ENCODE measurements at regions not wholly inside any gene's neighbourhood (a gene's known extent, or its start where the extent isn't known, plus 50 kb on each side); places are given as distances from the start of the nearest gene placed in this dataset.

GRCh38 chr2:57515366-57515765 lies 531.2 kb upstream of the VRK2 start:
- Mint-ChIP-seq H3K27ac (no peak overlapping the region), H3K36me3 (no peaks in the 10 kb centered on the region), H3K4me1 (no peaks in the 10 kb centered on the region), H3K4me3 (no peak overlapping the region), H3K9me3 (peaks cover 2 to 5% (median 4%) of the 10 kb centered on the region in 6 donors), H3K27me3 (ENCODE audit: low read depth in 3 of 3) (peaks cover 0 to 2% (median 0%) of the 10 kb centered on the region in 3 donors)
- no peak for DNase-seq

- Mint-ChIP-seq H3K4me1 (no peaks in the 10 kb centered on the region), H3K36me3 (no peaks in the 10 kb centered on the region), H3K27me3 (ENCODE audit: low read depth in 3 of 3) (no peaks in the 10 kb centered on the region), H3K4me3 (no peak overlapping the region), H3K27ac (no peak overlapping the region), H3K9me3 (peaks cover 2 to 14% (median 4%) of the 10 kb centered on the region in 6 donors)
- DNase-seq, result peak; percentile 0 to 2 (median 1)
These were observed 529.8 kb upstream of the VRK2 start for GRCh38 chr2:57516698-57517340.

- no peak overlapping the region for H3K4me3 Mint-ChIP-seq
- H3K36me3 Mint-ChIP-seq, result no peaks in the 10 kb centered on the region
These were observed 523.3 kb upstream of the VRK2 start for GRCh38 chr2:57523304-57523703.

GRCh38 chr2:57527685-57528084 lies 518.9 kb upstream of the VRK2 start:
- Mint-ChIP-seq H3K27ac (no peak overlapping the region), H3K4me1 (no peaks in the 10 kb centered on the region), H3K9me3 (peaks cover 18 to 63% (median 36%) of the 10 kb centered on the region in 6 donors), H3K36me3 (peaks cover 0 to 8% (median 0%) of the 10 kb centered on the region in 3 donors), H3K27me3 (ENCODE audit: low read depth in 3 of 3) (no peaks in the 10 kb centered on the region), H3K4me3 (no peak overlapping the region)
- DNase-seq, result no peak

More at GRCh38 chr2:57523304-57523703, 523.3 kb upstream of the VRK2 start:
- no peak for DNase-seq
- Mint-ChIP-seq H3K27ac (no peak overlapping the region), H3K9me3 (peaks cover 13 to 47% (median 30%) of the 10 kb centered on the region in 6 donors), H3K4me1 (no peaks in the 10 kb centered on the region), H3K27me3 (ENCODE audit: low read depth in 3 of 3) (no peaks in the 10 kb centered on the region)

GRCh38 chr2:57528499-57528898 lies 518.1 kb upstream of the VRK2 start:
- Mint-ChIP-seq H3K36me3 (peaks cover 0 to 8% (median 0%) of the 10 kb centered on the region in 3 donors), H3K4me1 (no peaks in the 10 kb centered on the region), H3K4me3 (no peak overlapping the region), H3K9me3 (peaks cover 18 to 59% (median 34%) of the 10 kb centered on the region in 6 donors), H3K27me3 (ENCODE audit: low read depth in 3 of 3) (no peaks in the 10 kb centered on the region), H3K27ac (no peak overlapping the region)
- no peak for DNase-seq

GRCh38 chr2:57534358-57534757 lies 512.2 kb upstream of the VRK2 start:
- DNase-seq, result no peak

GRCh38 chr2:57536535-57537231 lies 509.9 kb upstream of the VRK2 start:
- Mint-ChIP-seq H3K27ac (no peak overlapping the region), H3K4me3 (no peak overlapping the region), H3K27me3 (ENCODE audit: low read depth in 3 of 3) (no peaks in the 10 kb centered on the region), H3K36me3 (no peaks in the 10 kb centered on the region), H3K9me3 (peaks cover 5 to 53% (median 20%) of the 10 kb centered on the region in 6 donors), H3K4me1 (no peaks in the 10 kb centered on the region)
- DNase-seq, result no peak

More at GRCh38 chr2:57534358-57534757, 512.2 kb upstream of the VRK2 start:
- no peak overlapping the region for H3K27ac Mint-ChIP-seq
- H3K9me3 Mint-ChIP-seq, result peaks cover 8 to 56% (median 28%) of the 10 kb centered on the region in 6 donors
- H3K4me3 Mint-ChIP-seq, result no peak overlapping the region
- peaks cover 0 to under 1% (median 0%) of the 10 kb centered on the region in 3 donors for H3K36me3 Mint-ChIP-seq
- H3K4me1 Mint-ChIP-seq, result no peaks in the 10 kb centered on the region
- no peaks in the 10 kb centered on the region for H3K27me3 Mint-ChIP-seq (ENCODE audit: low read depth in 3 of 3)

GRCh38 chr2:57539761-57540160 lies 506.8 kb upstream of the VRK2 start:
- Mint-ChIP-seq H3K4me1 (no peaks in the 10 kb centered on the region), H3K27ac (no peak overlapping the region), H3K36me3 (no peaks in the 10 kb centered on the region), H3K9me3 (peaks cover 10 to 60% (median 18%) of the 10 kb centered on the region in 6 donors), H3K27me3 (ENCODE audit: low read depth in 3 of 3) (no peaks in the 10 kb centered on the region), H3K4me3 (no peak overlapping the region)
- no peak for DNase-seq

GRCh38 chr2:57542081-57542480 lies 504.5 kb upstream of the VRK2 start:
- peaks cover 12 to 69% (median 24%) of the 10 kb centered on the region in 6 donors for H3K9me3 Mint-ChIP-seq
- H3K27me3 Mint-ChIP-seq (ENCODE audit: low read depth in 3 of 3), result peaks cover 0 to 1% (median 0%) of the 10 kb centered on the region in 3 donors
- H3K4me3 Mint-ChIP-seq, result no peak overlapping the region
- H3K27ac Mint-ChIP-seq, result no peak overlapping the region
- peaks cover 0 to 4% (median 0%) of the 10 kb centered on the region in 3 donors for H3K36me3 Mint-ChIP-seq
- DNase-seq, result no peak
- H3K4me1 Mint-ChIP-seq, result no peaks in the 10 kb centered on the region

GRCh38 chr2:57543211-57543610 lies 503.4 kb upstream of the VRK2 start:
- DNase-seq, result no peak
- Mint-ChIP-seq H3K9me3 (peaks cover 12 to 65% (median 25%) of the 10 kb centered on the region in 6 donors), H3K4me3 (no peak overlapping the region), H3K27me3 (ENCODE audit: low read depth in 3 of 3) (peaks cover 0 to 1% (median 0%) of the 10 kb centered on the region in 3 donors), H3K4me1 (no peaks in the 10 kb centered on the region), H3K36me3 (peaks cover 0 to 4% (median 0%) of the 10 kb centered on the region in 3 donors), H3K27ac (no peak overlapping the region)

GRCh38 chr2:57544624-57545023 lies 502.0 kb upstream of the VRK2 start:
- no peak overlapping the region for H3K27ac Mint-ChIP-seq
- peaks cover 0 to 1% (median 0%) of the 10 kb centered on the region in 3 donors for H3K27me3 Mint-ChIP-seq (ENCODE audit: low read depth in 3 of 3)
- no peak overlapping the region for H3K4me3 Mint-ChIP-seq
- no peaks in the 10 kb centered on the region for H3K4me1 Mint-ChIP-seq
- DNase-seq, result no peak
- peaks cover 0 to 4% (median 0%) of the 10 kb centered on the region in 3 donors for H3K36me3 Mint-ChIP-seq
- peaks cover 12 to 73% (median 28%) of the 10 kb centered on the region in 6 donors for H3K9me3 Mint-ChIP-seq

GRCh38 chr2:57546478-57546877 lies 500.1 kb upstream of the VRK2 start:
- Mint-ChIP-seq H3K9me3 (peaks cover 15 to 77% (median 35%) of the 10 kb centered on the region in 6 donors), H3K4me1 (no peaks in the 10 kb centered on the region), H3K4me3 (no peak overlapping the region), H3K36me3 (peaks cover 0 to 4% (median 0%) of the 10 kb centered on the region in 3 donors), H3K27ac (no peak overlapping the region), H3K27me3 (ENCODE audit: low read depth in 3 of 3) (peaks cover 0 to 1% (median 0%) of the 10 kb centered on the region in 3 donors)
- no peak for DNase-seq

- no peak overlapping the region for H3K4me3 Mint-ChIP-seq
- H3K27me3 Mint-ChIP-seq (ENCODE audit: low read depth in 3 of 3), result peaks cover 0 to 1% (median 0%) of the 10 kb centered on the region in 3 donors
- H3K27ac Mint-ChIP-seq, result no peak overlapping the region
- peaks cover 8 to 70% (median 33%) of the 10 kb centered on the region in 6 donors for H3K9me3 Mint-ChIP-seq
- no peak for DNase-seq
- peaks cover 0 to 4% (median 0%) of the 10 kb centered on the region in 3 donors for H3K36me3 Mint-ChIP-seq
- no peaks in the 10 kb centered on the region for H3K4me1 Mint-ChIP-seq
These were observed 496.9 kb upstream of the VRK2 start for GRCh38 chr2:57549642-57550102.

- Mint-ChIP-seq H3K9me3 (peaks cover 11 to 69% (median 35%) of the 10 kb centered on the region in 6 donors), H3K4me3 (no peak overlapping the region), H3K4me1 (no peaks in the 10 kb centered on the region), H3K36me3 (peaks cover 0 to 6% (median 0%) of the 10 kb centered on the region in 3 donors), H3K27ac (no peak overlapping the region), H3K27me3 (ENCODE audit: low read depth in 3 of 3) (peaks cover 0 to 1% (median 0%) of the 10 kb centered on the region in 3 donors)
- DNase-seq, result no peak
These were observed 495.7 kb upstream of the VRK2 start for GRCh38 chr2:57550912-57551311.
